NCI-H2196 (cell line): ENCODE measurements at regions not wholly inside any gene's neighbourhood (a gene's known extent, or its start where the extent isn't known, plus 50 kb on each side); places are given as distances from the start of the nearest gene placed in this dataset.
A peak's percentile ranks its signal among the peaks of the same experiment; 100 is the strongest.
"Not testable (repeated sequence)": the region's sequence is repeated elsewhere in the genome, so short reads cannot be mapped to it uniquely, and the experiment has no call there.

Experiments
- DNase-seq: peaks from one replicate; lab custom pipeline; 2025; ENCODE audit not compliant: unreplicated experiment; lab: John Stamatoyannopoulos, UW

- DNase-seq: no peak
Observed at GRCh38 chr2:209277444-209277843, 146.4 kb upstream of the MAP2 start.

- no peak for DNase-seq
Observed at GRCh38 chr2:209298601-209299000, 125.2 kb upstream of the MAP2 start.

GRCh38 chr2:209299478-209299877, 124.4 kb upstream of the MAP2 start:
- DNase-seq: not testable (repeated sequence)

GRCh38 chr2:209300766-209301165, 123.1 kb upstream of the MAP2 start:
- not testable (repeated sequence) for DNase-seq

GRCh38 chr2:209305026-209305425, 118.8 kb upstream of the MAP2 start:
- DNase-seq: no peak

GRCh38 chr2:209305746-209306196, 118.1 kb upstream of the MAP2 start:
- DNase-seq: no peak

- DNase-seq: no peak
Observed at GRCh38 chr2:209307161-209308001, 116.5 kb upstream of the MAP2 start.

GRCh38 chr2:209308415-209308814, 115.4 kb upstream of the MAP2 start:
- no peak for DNase-seq

- no peak for DNase-seq
Observed at GRCh38 chr2:209311948-209312347, 111.9 kb upstream of the MAP2 start.

GRCh38 chr2:209312450-209312849, 111.4 kb upstream of the MAP2 start:
- not testable (repeated sequence) for DNase-seq

- DNase-seq: no peak
Observed at GRCh38 chr2:209314653-209315052, 109.2 kb upstream of the MAP2 start.

GRCh38 chr2:209316141-209316540, 107.7 kb upstream of the MAP2 start:
- DNase-seq: no peak

- no peak for DNase-seq
Observed at GRCh38 chr2:209321076-209321475, 102.8 kb upstream of the MAP2 start.

GRCh38 chr2:209321581-209321980, 102.3 kb upstream of the MAP2 start:
- DNase-seq: no peak

- no peak for DNase-seq
Observed at GRCh38 chr2:209322041-209322440, 101.8 kb upstream of the MAP2 start.

GRCh38 chr2:209322905-209323512, 100.8 kb upstream of the MAP2 start:
- DNase-seq: no peak

- DNase-seq: no peak
Observed at GRCh38 chr2:209323738-209324137, 100.1 kb upstream of the MAP2 start.

- DNase-seq: no peak
Observed at GRCh38 chr2:209324281-209324680, 99.6 kb upstream of the MAP2 start.

- peak; percentile 41 for DNase-seq
Observed at GRCh38 chr2:209331291-209331844, 92.5 kb upstream of the MAP2 start.

GRCh38 chr2:209334188-209335017, 89.4 kb upstream of the MAP2 start:
- peak; percentile 78 for DNase-seq

- DNase-seq: no peak
Observed at GRCh38 chr2:209340522-209340921, 83.3 kb upstream of the MAP2 start.
